Esophagus muscularis mucosa (tissue), 4 donors: ENCODE measurements at regions not wholly inside any gene's neighbourhood (a gene's known extent, or its start where the extent isn't known, plus 50 kb on each side); places are given as distances from the start of the nearest gene placed in this dataset.
A peak's percentile ranks its signal among the peaks of the same experiment; 100 is the strongest.

Experiments
- DNase-seq: peaks from one replicate; pipeline ENCODE4 v3.0.0-alpha.2; 2017; ENCODE audit errors: extremely low spot score
- H3K27ac ChIP-seq, 4 donors: fragments of 200-600 bp; sonication (generic); replicated peaks in 1 of 4; 1 replicate in 3 of 4; 2 replicates in 1 of 4; pipeline ENCODE4 v1.5.1; 2016 to 2019; ENCODE audit warnings: mild to moderate bottlenecking in 1 of 4
- H3K27me3 ChIP-seq, 4 donors: fragments of 200-600 bp; sonication (generic); one replicate each; pipeline versions ENCODE4 v1.5.1 to v1.6.0; 2016 to 2019
- H3K36me3 ChIP-seq, 4 donors: fragments of 200-600 bp; sonication (generic); one replicate each; pipeline ENCODE4 v1.5.1; 2016 to 2019
- H3K4me1 ChIP-seq, 4 donors: fragments of 200-600 bp; sonication (generic); one replicate each; pipeline ENCODE4 v1.5.1; 2016 to 2019
- H3K4me3 ChIP-seq, 4 donors: fragments of 200-600 bp; sonication (generic); 1 replicate in 2 of 4; 2 replicates in 2 of 4; pipeline ENCODE4 v1.5.1; 2016 to 2019; ENCODE audit warnings: mild to moderate bottlenecking in 4 of 4, moderate library complexity in 1 of 4
- H3K9me3 ChIP-seq, 4 donors: fragments of 200-600 bp; sonication (generic); 1 replicate in 3 of 4; 2 replicates in 1 of 4; pipeline ENCODE4 v1.5.1; 2016 to 2019
- CTCF ChIP-seq, 3 experiments: fragments of 200-600 bp in 2 of 3; fragments of 450-650 bp in 1 of 3; sonication (generic) in 2 of 3; IDR thresholded peaks; one replicate each; pipeline ENCODE4 v1.5.1; 2017 to 2019; ENCODE audit warnings: antibody characterized with exemption in 3 of 3, mild to moderate bottlenecking in 2 of 3, moderate library complexity in 1 of 3
- EP300 ChIP-seq: sonication (generic); formaldehyde crosslinking; IDR thresholded peaks from one replicate; pipeline ENCODE4 v1.6.1; 2017; ENCODE audit warnings: antibody characterized with exemption
- POLR2A ChIP-seq: fragments of 450-650 bp; IDR thresholded peaks from one replicate; pipeline ENCODE4 v1.6.1; 2017; ENCODE audit warnings: antibody characterized with exemption, moderate library complexity, mild to moderate bottlenecking, low read depth
- POLR2AphosphoS5 ChIP-seq, 2 donors: sonication (generic); formaldehyde crosslinking; IDR thresholded peaks; one replicate each; pipeline ENCODE4 v1.6.1; 2017; ENCODE audit warnings: antibody characterized with exemption in 2 of 2
- WGBS: methylation state at CpG from one replicate; pipeline ENCODE4 v1.1.5; 2018; 5-methylcytosine and 5-hydroxymethylcytosine counted together
- intact Hi-C: fragments of 100-400 bp; cut with DNase I; formaldehyde crosslinking; loops from one replicate; pipeline ENCODE4 v1.15.1; 2023

GRCh38 chr2:129766374-129766993, 213.0 kb upstream of the RAB6C start:
- TF ChIP-seq EP300, result no peak
- no peak for TF ChIP-seq POLR2AphosphoS5 (IDR thresholded peaks at IDR 0.05)
- TF ChIP-seq CTCF (IDR thresholded peaks at IDR 0.05), result no peak
- TF ChIP-seq POLR2A, result no peak
- DNase-seq, result peak; percentile 82
- H3K9me3 ChIP-seq, result no peaks in the 10 kb centered on the region
- H3K36me3 ChIP-seq, result no peaks in the 10 kb centered on the region
- WGBS, result 87% methylated on average over 16 of the region's 16 CpGs
- intact Hi-C loops, result no loop called here
- no peaks in the 10 kb centered on the region for H3K4me1 ChIP-seq
- H3K27me3 ChIP-seq, result peaks cover 0 to 8% (median 0%) of the 10 kb centered on the region in 4 donors
- H3K27ac ChIP-seq, result no peak overlapping the region
- no peak overlapping the region for H3K4me3 ChIP-seq

- no peak for TF ChIP-seq POLR2AphosphoS5 (IDR thresholded peaks at IDR 0.05)
- TF ChIP-seq POLR2A, result no peak
- no peak for TF ChIP-seq CTCF (IDR thresholded peaks at IDR 0.05)
- peak; percentile 78 for DNase-seq
Observed at GRCh38 chr2:129767346-129768035, 212.0 kb upstream of the RAB6C start.

GRCh38 chr2:129768036-129768386, 211.5 kb upstream of the RAB6C start:
- TF ChIP-seq POLR2A (no peak), EP300 (no peak), POLR2AphosphoS5 (IDR thresholded peaks at IDR 0.05) (no peak), CTCF (IDR thresholded peaks at IDR 0.05) (no peak)

More at GRCh38 chr2:129767346-129768035, 212.0 kb upstream of the RAB6C start:
- Histone ChIP-seq H3K9me3 (peaks cover 0 to under 1% (median 0%) of the 10 kb centered on the region in 4 donors), H3K36me3 (no peaks in the 10 kb centered on the region), H3K4me1 (no peaks in the 10 kb centered on the region), H3K4me3 (no peak overlapping the region), H3K27me3 (peaks cover 0 to 8% (median 0%) of the 10 kb centered on the region in 4 donors), H3K27ac (no peak overlapping the region)
- WGBS, result 94% methylated on average over 15 of the region's 22 CpGs
- intact Hi-C loops, result no loop called here

GRCh38 chr2:129768485-129769184, 210.8 kb upstream of the RAB6C start:
- Histone ChIP-seq H3K9me3 (peaks cover 0 to 4% (median 0%) of the 10 kb centered on the region in 4 donors), H3K27me3 (peaks cover 0 to 8% (median 0%) of the 10 kb centered on the region in 4 donors), H3K36me3 (no peaks in the 10 kb centered on the region), H3K27ac (no peak overlapping the region), H3K4me3 (no peak overlapping the region), H3K4me1 (no peaks in the 10 kb centered on the region)
- intact Hi-C loops, result no loop called here
- peak; percentile 34 for DNase-seq
- TF ChIP-seq EP300, result no peak
- TF ChIP-seq CTCF (IDR thresholded peaks at IDR 0.05), result no peak
- no peak for TF ChIP-seq POLR2A
- 86% methylated on average over 11 of the region's 11 CpGs for WGBS

More at GRCh38 chr2:129768036-129768386, 211.5 kb upstream of the RAB6C start:
- H3K9me3 ChIP-seq, result peaks cover 0 to 4% (median 0%) of the 10 kb centered on the region in 4 donors
- no peak overlapping the region for H3K27ac ChIP-seq
- DNase-seq, result peak; percentile 57
- no peak overlapping the region for H3K4me3 ChIP-seq
- peaks cover 0 to 8% (median 0%) of the 10 kb centered on the region in 4 donors for H3K27me3 ChIP-seq
- intact Hi-C loops, result no loop called here
- H3K36me3 ChIP-seq, result no peaks in the 10 kb centered on the region
- H3K4me1 ChIP-seq, result no peaks in the 10 kb centered on the region
- WGBS, result 71% methylated on average over 4 of the region's 6 CpGs
